NCI-H187 treated with DMSO at 0.1 percent for 48 hours (cell line): ENCODE measurements at regions not wholly inside any gene's neighbourhood (a gene's known extent, or its start where the extent isn't known, plus 50 kb on each side); places are given as distances from the start of the nearest gene placed in this dataset.

Experiments
- DNase-seq: peaks from one replicate; lab custom pipeline; 2025; lab: John Stamatoyannopoulos, UW

DNA sequence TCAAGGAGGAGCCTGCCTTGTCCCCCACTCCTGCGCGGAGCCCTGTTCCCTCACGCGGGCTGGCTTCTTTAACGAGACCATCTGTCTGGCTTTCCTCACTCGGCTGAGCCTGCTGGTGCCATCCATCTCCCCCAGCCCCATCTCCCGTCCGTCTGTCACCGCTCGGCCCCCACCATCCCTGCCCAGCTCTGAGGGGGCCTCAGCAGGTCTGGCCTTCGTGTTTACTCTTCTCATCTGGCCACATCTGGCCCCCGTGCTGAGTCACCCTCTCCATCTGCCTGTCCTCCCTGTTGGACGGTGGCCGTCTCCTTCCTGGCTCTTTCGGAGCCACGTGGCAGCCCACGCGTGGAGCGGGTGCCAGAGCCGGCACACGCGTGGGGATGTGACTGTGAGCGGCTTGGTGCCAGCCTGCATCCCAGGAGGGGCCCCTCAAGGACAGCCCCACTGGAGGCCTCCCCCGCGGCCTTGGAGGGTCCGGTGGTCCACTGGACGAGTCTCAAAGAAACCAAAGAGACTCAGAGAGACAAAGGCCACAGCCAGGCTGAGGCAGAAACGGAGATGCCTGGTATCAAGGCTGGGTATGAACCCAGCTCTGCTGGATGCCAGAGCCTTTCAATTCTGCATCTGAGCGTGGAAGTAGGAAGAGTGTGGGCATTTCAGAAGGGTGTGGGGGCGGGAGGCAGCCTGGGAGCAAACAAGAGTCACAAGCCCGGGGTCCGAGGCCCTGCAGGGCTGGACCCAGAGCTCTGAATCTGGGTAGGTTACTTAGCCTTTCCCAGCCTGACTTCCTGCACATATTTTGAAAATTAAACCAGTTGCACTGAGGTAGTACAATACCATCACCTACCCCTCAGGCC, 76.7 kb upstream of the UNC5A start:
- DNase-seq, result no peak

GRCh38 chr5:176734756-176735342, 75.5 kb upstream of the UNC5A start:
- no peak for DNase-seq

DNA sequence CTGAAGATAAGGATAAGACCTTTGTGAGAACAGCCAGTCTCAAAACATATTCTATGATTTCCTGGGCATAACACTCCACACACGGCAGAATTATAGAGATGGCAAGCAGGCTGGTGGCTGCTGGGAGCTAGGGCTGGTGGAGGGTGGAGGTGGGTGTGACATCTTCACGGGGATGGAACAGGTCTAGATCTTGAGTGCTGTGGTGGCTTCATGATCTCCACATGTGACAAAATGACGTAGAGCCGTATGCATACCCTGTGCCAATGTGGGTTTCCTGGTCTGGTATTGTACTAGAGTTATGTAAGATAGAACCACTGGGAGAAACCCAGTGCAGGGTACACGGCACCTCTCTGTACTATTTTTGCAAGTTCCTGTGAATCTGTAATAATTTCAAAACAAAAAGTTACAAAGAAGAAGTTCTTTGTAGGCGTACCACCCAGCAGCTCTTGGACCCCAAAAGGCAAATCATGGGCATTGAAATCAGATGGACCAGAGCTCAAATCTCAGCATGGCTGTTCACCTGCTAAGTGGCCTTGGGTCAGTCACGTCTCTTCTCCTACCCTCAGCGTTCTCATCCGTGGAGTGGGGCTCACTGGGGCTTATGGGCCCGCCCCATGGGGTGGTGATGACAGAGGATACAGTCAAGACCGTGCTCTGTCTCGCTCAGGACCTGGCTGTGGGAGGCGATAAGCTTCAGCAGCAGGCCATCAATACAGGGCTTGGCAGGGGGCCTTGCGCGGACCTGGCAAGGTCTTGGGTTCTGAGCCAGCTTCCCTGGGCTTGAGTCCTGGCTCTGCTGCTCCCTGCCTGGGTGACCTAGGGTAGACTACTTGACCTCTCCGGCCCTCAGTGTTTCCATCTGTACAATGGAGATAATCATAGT, 74.7 kb upstream of the UNC5A start:
- no peak for DNase-seq

GRCh38 chr5:176736301-176736930, 73.9 kb upstream of the UNC5A start:
- DNase-seq, result no peak

DNA sequence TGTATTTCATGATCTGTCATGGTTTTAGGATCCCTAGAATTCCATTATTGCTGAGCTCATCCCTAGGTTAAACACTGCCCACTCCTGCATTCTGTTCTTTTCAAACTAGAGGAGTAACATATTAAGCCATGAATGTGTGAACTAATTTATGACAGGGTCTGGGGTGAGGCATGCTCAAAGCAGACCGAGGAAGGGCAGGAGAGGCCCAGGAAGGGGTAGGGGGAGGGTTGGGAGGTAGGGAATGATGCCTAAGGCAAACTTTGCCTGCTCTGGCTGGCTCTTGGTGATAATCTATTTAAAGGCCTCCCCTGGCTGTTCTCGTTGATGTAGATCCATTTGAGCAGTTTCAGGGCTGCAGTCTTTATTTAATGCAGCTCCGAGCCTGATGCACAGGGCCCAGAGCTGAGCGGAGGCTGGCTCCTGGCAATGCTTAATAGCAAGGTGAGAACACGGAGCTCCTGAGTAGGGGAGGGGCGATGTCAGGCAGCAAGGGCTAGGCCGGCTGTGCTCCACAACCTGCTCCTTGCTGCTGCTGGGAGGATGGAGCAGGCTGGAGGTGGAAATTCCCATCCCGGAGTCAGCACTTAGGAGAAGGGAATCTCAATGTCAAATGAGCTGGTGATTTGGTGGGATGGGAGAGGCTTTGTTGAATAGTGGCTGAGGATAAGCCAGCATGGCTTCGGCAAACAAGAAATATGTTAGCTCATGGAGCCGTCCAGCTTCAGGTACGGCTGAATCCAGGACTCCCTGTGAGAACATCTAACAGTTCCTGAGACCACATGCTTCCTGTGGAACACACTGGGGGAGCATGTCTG, 73.2 kb upstream of the UNC5A start:
- no peak for DNase-seq

- DNase-seq, result no peak
Measured at GRCh38 chr5:176737746-176738636, 72.4 kb upstream of the UNC5A start.

DNA sequence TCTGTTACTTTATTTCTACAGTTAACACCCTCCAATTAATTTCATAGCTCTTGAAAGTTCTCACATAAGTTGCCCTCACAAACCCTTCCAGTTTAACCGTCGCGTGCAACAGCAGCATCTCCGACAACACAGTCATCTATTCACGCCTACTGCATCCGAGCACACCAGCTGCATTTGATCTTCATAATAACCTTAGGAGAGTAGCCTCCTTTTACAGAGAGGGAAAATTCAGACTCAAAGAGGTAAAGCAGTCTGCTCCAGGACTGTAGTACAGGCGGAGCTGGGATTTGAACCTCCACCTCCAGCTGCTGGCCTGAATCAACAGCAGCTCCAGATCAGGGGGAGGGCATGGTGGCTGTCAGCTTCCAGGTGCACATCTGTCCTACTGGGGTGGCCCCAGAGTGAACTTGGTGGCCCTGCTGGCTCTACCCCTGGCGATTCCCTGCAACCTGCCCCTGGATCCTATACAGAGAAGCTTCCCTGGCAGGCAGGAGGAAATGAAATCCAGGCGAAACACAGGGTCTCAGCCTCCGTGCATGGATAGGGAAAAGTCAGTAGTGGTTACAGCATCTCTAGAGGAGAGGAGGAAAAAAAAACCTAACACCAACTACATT, 71.6 kb upstream of the UNC5A start:
- DNase-seq, result no peak

DNA sequence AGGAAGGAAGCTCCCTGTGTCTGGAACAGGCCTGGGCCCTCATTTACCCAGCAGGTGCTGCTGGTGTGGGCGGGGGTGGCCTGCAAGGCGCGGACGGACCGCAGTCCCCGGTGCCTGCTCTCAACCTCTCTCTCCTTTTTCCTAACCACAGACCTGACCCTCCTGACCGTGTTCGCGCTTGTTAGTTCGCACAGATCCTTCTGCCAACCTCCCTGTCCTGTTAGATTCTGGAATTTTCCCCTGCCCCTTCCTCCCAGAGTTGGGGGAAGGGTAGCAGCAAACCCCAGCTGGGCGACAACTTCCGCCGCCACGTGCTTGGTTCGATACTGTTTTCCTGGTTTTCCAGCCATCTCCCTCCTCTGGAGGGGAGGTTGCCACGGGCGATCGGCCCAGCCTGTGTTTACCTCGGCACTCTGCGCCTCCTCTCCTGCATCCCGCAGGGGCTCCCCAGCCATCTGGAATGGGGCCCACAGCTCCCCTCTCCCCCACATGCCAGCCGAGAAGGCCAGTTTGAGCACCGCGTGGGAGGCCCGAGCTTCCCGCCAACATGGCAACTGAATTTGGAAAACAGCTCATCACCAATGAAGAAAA, 70.8 kb upstream of the UNC5A start:
- DNase-seq, result no peak

GRCh38 chr5:176740131-176740701, 70.1 kb upstream of the UNC5A start:
- no peak for DNase-seq

DNA sequence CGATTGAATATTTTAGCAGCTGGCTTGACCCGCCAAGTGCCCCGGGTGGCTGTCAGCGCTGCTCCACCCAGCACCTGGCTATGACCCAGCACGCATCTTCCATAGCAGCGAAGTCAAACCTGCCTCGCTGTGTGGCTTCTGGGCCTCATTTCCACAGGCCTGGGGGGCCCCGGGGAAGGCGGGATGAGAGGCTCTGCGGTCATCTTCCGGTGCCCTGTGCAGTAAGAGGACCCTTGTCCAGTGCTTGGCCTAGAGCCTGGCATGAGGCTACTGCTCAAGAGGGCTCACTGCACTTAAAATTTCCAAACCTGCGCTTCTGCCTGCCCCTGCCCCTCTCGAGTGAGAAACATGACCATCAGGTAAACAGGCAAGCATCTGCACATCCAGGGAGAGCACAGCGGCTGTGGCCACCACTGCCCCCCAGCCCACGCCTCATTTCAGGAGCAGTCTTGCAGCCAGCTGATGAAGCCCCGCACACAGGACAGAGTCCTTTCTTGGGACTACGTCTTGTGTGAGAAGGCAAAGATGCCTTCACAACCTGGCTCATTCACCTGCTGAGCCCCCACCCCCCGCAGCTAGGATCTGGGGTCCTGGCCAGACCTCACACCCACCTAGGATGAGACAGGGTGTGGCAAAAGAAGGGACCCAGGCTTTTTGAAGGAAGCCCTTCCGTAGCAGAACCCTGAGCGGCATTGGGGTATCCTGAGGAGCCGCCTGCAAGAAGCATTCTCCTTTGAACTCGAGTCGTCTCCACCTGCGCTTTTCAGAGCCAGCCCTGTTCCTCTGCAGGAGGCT, 69.5 kb upstream of the UNC5A start:
- no peak for DNase-seq

GRCh38 chr5:176741561-176742211, 68.7 kb upstream of the UNC5A start:
- no peak for DNase-seq

DNA sequence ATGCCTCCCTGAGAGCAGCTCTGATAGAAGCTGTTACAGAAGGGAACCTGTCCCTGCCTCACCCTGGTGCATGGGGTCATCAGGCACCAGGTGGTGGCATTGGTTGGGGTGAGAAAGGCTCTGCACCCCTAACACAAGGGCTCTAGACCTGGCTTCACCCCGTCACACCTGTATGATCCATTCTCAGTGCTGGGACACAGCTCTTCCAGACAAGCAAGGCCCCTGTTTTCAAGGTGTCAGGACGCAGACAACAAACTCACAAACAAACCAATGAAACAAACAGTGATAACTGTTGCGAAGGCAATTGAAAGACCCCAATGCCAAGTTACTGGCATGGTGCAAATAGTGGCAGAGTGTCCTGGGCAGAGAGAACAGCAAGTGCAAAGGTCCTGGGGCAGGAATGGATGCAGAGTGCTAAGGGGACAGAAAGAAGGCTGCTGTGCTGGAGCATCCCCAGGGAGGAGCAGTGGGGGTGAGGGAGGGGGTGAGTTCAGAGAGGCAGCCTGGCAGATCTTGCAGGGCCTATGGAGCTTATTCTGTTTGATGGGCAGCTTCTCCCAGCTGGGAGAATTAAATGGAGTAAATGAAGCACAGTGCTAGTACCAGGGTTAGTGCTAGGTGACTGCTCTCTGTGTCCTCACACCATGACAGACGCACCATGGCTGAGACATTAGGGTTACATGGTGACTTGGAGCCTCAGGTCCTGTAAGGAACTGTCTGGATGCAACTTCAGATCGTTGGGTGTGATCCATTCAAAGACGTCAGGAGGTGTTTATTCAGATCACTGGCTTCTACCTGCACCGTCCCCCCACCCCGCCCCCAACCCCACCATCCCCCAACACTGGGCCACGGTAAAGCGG, 67.9 kb upstream of the UNC5A start:
- DNase-seq, result no peak

DNA sequence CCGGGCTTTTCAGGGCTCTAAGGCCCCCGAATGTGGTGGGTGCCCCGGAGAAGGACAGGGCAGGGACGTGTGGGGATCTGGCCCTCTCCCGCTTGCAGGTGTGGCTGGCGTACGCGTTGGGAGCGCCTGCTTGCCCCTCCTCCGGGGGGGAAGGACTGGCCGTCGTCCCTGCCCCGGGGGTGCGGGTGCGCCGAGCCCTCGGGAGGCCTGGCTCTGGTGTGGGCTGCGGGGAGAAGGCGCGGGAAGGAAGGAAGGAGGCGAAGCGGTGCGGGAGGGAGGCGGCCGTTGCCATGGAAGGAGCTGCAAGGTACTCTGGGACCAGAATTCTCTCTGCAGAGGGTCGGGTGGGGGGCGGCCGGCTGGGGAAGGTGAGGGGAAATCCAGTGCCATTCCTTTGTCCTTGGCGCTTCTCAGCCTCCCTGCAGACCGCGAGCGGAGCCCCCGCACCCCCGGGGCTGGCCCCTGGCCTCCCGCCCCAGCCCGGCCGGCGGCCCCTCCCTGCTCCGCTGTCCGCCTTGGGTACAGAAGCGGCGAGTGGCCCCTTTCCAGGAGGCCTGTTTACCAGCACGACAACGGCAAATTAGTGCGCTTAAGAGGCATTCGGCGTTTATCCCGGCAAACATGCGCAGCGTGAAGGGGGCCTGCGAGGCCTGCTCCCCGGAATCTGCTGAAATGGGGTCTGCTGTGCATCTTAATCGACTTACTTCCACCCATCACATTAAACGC, 67.1 kb upstream of the UNC5A start:
- no peak for DNase-seq

DNA sequence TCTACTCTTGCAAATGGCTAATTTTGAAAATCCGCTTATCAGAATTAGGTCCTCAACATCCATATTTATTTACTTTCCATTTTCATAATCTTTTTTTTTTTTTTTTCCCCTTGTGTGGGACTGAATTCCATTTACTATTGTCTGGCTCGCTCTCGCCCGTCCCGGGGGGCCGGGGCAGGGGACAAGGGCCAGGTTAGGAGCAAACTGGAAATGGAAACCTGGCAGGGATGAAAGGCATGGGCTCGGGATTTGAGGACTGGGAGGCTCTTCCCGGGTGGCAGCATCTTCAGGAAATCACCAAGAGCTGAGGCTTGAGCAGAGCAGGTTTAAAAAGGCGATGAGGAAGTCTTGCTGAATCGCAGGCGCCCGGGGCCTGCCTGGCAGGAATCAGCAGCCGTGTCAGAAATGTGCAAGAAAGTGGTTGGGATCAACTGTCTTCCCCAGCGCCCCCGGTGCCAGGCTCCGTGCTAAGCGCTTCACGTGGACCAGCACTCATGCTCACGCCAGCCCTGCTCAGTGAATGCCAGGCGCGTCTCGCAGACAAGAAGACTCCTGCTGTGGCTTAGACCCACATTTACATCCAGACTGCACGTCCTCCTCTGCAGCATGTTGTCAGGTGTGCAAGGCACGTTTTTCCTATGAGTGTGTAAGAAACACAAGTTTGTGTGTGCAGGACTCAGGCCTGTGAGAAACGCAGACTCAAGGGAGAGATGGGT, 66.3 kb upstream of the UNC5A start:
- DNase-seq, result no peak

- no peak for DNase-seq
Measured at GRCh38 chr5:176744584-176744965, 65.8 kb upstream of the UNC5A start.

DNA sequence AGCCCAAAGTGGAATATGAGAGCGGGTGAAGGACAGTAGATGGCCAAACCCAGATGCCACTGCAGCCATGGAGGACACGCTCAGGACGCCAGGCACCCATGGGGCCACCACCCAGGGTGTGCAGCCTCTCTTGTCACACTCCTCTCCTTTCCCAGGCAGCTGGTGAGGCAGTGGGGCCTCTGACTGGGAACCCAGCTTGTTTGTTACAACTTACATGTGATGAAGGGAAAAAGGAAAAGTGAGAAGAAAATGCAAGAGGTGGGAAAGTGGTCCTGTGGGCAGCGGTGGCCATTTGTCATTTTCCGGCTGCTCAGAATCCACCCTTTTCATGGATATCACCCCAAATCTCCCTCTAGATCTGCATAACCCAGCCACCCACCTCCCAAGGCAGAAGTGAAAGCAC, 62.7 kb upstream of the UNC5A start:
- DNase-seq, result no peak
